ENCODE measurements at regions not wholly inside any gene's neighbourhood (a gene's known extent, or its start where the extent isn't known, plus 50 kb on each side); places are given as distances from the start of the nearest gene placed in this dataset.

GRCh38 chr4:107133965-107134653, 98.0 kb upstream of the DKK2 start:
- TF ChIP-seq MAZ (IDR thresholded peaks at IDR 0.05; ENCODE audit: borderline replicate concordance, low read depth, low read length) = no peak
- no peak for TF ChIP-seq CTCF (conservative IDR thresholded peaks at IDR 0.05; ENCODE audit: low read depth, low read length)
